HuH-7.5 (cell line): ENCODE measurements at regions not wholly inside any gene's neighbourhood (a gene's known extent, or its start where the extent isn't known, plus 50 kb on each side); places are given as distances from the start of the nearest gene placed in this dataset.
"Not testable (repeated sequence)": the region's sequence is repeated elsewhere in the genome, so short reads cannot be mapped to it uniquely, and the experiment has no call there.

Source experiments
- DNase-seq: peaks from one replicate; pipeline ENCODE4 v3.0.0; 2011; ENCODE audit warnings: low spot score

DNA sequence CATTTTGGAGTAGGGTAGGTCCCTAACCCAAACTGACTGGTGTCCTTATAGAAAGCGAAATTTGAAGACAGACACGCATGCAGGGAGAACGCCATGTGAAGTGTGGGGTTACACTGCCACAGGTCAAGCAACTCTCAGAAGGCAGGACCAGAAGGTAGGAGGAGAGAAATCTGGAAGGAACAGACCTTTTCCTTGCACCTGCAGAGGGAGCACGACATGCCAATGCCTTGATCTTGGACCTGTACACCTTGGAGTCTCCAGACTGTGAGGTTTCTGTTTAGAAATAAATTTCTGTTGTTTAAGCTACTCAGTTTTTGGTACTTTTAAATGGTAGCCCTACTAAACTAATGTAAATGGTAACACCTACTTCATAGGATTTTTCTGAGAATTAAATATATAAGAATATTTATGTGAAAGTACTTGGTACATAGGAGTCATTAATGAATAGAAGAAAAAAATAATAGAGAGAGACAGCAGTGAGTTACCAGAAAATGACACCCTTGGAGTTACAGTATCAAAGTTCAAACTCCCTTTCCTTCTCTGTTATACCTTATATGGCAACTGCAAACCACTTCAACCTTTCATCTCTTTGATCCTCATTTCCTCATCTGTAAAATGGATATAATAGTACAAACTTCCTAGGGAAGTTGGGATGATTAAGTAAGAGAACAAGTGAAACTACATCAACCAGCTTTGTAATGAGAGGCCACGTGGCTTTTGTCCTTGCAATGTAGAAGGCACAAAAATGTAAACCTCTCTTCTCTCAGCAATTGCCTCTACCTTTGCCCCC lies 184.9 kb upstream of the PARD3B start:
- DNase-seq, result no peak

DNA sequence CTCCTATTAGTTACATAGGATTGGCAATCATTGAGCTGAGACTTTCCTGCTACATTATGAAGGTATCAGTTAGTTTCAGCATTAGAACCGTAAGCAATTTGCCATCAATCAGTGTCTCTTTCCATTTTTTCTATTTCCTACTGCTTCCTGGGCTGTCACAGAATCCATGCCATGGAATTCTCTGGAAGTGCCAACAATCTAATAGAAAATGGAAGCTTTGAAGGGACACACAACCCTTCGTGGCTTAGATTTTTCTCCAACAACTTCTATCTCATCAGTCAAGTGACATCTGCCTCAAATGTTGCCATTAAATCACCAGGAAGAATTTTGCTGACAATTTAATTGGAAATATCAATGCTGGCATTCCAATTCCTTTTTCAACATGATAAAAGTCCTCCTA lies 183.5 kb upstream of the PARD3B start:
- DNase-seq, result no peak

DNA sequence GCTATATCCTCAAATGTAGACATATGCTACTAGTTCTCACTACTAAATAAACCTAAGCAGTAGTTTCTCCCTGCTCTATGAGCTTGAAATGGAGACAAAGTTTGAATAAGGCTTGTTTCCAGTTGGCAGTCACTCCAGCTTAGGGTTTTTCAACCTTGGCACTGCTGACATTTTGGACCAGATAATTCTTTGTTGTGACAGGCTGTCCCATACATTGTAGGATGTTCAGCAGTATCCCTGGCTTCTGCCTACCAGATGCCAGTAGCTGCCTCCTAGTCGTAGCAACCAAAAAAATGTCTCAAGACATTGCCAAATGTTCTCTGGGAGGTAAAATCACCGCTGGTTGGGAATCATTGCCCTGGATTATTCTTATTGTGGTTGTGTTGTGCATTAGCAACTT lies 182.7 kb upstream of the PARD3B start:
- no peak for DNase-seq

DNA sequence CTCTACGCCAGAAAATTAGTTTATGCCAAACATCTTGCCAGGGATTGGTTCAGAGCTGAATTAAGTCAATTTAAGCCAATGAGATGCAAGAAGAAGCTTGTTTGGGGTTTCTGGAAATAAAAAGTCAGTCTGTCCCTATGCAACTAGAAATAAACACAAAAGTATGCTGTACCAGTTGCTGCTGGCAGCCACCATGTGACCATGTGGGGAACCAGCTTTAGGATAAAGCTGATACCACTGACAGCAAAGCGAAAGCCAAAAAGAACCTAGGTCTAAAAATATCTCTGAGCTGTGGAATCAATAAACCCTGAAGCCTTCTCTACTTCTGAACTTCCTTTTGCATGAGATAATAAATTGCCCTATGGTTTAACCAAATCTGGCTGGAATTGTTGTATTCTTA lies 181.8 kb upstream of the PARD3B start:
- no peak for DNase-seq

DNA sequence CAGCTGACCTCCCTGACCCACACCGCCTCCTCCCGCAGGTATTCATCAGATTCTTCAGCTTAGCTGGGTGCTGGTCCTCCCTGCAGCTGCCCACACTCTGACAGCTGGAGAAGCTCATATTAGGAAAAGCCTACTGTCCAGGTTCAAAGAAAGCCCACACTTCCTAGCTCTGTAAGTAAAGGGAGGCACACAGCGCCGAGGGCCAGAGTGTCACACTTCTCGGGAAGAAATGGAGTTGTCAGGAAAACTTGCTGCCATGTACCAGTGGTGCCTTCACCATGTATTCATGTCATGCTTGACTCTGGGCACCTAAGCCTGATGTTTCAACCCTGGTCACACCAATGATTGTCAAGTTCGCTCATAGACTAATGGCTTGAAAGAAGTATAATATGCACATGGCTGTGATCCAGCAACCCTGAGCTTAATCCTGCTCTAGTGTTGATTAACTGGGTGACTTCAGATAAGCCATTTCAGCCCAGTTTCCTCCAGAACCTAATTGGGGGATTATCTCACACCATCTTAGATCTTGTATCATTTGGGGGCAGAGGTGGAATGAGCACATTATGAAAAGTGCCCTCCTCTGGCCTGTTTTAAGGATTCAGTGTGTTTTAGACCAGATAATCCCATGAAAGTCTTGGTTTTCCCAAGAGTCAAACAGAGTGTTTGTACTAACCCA lies 180.3 kb upstream of the PARD3B start:
- no peak for DNase-seq

DNA sequence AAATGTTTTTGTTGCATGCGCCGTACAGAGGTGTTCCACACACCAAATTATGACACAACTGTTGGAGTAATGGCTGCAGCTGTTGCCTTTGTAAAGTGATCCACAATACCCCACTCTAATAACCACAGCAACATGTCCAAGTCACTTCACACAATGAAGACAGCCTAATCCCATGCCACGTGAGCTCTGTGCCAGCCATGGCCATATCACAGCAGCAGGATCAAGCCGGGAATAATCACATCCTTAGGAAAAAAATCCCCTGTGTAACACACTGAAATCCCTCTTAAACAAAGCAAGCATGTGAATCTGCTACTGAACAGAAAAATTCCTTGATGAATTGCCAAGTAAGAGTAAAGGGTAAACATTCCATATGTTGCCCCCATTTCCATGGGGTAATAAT lies 179.5 kb upstream of the PARD3B start:
- no peak for DNase-seq

DNA sequence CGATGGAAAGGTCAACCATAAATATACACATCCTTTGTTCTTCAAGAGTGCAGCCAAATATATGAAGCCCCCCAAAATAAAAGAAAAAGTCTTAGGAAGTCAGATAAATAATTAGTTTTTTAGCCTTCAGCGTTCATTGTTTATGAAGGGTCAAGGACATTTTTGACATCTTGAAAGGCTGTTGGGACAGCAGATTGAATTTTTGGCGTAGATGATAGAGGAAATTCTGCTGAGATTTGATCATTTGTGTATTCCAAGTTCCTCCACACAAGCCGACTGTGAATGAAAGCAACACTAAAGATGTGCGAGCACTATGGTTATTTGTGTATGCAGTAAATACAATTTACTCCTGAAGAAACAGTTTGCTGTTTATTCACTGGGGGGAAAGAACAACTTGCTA lies 177.8 kb upstream of the PARD3B start:
- no peak for DNase-seq

DNA sequence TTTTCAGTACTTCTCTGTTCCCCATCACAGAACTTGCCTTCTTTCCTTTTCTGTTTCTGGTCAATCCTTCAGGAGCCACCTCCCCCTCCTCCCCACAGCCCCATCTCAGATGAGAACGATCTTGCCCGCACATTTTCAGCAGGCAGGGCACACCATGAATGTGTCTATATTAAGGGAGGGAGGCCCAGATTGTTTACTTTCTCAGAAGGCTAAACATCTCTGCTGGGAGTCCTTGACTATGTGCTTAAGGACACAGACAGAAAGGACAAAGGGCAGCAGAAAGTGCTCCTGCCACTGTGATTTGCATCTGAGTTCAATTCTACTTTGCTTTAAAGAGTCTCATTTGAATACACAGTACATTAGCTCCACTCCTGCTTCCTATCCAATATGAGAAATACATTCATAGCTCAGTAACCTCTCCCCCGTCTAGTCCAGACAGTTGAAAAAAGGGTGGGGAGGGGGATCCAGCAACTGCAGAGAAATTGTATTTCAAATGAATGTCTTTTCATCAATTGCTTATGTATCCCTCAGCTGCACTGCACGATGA lies 175.0 kb upstream of the PARD3B start:
- no peak for DNase-seq

DNA sequence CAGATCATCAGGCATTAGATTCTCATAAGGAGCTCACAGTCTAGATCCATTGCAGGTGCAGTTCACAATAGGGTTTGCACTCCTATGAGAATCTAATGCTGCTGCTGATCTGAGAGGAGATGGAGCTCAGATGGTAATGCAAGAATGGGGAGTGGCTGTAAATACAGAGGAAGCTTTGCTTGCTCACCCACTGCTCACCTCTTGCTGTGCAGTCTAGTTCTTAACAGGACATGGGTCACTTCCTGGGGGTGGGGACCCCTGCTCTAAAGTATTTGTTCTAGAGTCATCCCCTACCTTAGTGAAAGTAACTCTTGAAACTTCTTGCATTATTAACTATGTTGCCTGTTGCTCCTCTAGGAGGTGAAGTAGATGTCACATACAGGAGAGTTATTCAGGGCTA lies 171.3 kb upstream of the PARD3B start:
- DNase-seq, result no peak

DNA sequence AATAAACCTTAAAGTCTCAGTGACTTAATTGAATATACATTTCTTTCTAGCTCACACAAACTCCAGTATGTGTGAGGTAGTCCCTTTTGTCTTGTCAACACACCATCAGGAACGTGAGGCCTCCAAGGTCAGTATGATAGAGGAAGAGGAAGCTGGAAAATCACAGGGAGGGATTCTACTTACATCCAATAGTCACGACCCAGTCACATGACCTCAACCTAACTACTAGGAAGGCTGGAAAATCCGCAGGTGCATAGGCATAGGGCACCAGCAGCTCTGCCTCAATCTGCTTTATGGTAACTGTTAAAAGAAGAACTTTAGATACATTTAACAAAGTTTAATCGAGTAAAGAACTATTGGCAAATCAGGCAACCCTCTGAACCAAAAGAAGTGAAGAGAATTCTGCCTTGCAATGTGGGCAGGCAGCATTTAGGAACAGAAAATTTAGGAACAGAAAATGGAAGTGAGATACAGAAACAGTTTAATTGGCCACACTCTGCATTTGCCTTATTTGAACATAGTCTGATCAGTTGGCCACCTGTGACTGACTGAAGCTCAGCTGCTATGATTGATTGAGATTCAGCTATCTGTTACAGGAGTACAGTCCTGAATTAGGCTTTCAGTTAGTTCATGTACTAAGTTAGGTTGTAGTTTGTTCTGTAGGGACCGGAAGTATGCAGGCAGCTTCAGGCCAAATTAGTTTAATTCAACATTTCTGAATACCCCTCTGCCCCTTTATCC lies 165.0 kb upstream of the PARD3B start:
- DNase-seq, result no peak

DNA sequence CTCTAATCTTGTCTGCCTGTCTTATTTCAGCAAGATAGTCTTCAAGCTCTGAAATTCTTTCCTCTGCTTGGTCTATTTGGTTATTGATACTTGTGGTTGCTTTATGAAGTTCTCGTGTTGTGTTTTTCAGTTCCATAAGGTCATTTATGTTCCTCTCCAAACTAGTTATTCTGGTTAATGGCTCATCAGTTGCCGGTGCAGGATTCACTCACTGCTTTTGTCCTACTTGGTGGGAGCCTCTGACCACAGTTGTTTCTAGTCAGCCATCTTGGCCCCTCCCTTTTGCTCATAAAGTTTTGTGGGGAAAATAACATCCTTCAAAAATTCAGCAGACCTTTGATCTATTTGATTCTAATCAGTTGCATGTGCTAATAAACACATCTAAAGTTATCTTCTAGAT lies 158.6 kb upstream of the PARD3B start:
- DNase-seq, result no peak

DNA sequence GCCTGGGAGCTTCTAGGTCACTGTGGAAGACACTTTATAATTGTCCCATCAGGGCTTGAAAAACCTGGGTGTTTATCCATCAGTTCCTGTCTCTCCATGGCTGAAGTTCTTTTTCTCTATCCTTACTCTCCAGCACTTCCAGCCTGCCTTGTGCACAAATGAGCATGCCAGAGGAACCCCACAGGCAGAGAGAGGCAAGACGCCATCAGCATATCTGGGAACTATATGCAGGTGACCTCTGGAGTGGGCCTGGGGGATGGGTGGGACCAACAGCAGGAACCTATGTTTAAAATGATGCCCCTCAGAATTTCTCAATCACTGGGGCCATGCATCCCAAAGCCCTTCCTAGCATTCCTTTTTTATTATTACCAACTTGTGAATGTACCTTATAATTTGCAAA lies 156.2 kb upstream of the PARD3B start:
- DNase-seq, result no peak

DNA sequence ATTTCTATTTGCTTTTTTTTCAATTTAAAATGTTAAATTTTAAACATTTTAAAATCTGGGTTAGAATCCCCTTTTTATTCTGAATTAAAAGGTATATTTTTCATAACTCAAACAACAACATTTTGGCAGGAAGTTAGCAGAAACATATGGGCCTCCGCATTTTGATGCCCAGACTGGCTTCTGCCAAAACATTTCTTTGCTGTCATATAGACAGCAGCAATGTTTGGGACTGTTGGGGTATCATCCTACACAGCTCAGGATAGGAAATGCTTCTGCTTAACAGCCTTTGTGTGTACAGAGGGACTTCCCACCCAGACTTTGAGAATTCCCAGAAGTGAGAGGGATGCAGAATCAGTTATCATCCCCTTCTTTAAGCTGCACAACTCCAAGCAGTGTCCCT lies 155.4 kb upstream of the PARD3B start:
- DNase-seq, result no peak

DNA sequence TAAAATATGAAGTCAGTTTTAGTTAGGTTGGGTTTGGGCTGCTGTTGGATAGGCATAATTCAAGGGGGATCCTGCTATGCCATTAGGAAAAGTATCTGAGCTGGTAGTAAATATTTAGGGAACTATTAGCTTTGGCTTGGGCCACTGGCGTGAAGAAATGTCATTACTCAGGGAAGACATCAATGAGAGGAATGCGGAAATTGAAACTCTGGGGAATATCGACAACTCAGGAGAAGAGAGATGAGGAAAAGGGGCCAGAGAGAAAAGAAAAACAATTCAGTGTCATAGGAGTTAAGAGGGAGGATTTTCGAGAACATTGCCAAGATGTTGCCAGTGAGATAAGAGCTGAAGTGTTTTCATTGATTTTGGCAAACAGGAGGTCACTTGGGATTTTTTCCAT lies 149.7 kb upstream of the PARD3B start:
- DNase-seq, result no peak

DNA sequence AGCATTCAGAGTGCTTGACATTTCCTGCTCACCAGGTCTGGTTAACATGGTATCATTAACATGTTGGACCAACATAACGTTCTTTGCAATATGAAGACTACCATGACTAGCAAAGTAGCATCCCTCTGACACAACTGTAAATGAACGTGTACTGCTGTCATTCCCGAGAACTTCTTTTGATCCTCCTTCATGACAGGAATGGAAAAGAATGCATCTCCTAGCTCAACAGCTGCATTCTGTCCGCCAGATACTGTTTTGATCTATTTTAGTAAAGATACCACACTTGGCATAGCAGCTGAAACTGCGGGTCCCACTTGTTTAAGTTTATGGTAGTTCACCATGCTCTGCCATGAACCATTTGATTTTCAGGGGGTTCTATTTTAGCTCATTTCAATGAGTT lies 144.2 kb upstream of the PARD3B start:
- DNase-seq, result no peak

DNA sequence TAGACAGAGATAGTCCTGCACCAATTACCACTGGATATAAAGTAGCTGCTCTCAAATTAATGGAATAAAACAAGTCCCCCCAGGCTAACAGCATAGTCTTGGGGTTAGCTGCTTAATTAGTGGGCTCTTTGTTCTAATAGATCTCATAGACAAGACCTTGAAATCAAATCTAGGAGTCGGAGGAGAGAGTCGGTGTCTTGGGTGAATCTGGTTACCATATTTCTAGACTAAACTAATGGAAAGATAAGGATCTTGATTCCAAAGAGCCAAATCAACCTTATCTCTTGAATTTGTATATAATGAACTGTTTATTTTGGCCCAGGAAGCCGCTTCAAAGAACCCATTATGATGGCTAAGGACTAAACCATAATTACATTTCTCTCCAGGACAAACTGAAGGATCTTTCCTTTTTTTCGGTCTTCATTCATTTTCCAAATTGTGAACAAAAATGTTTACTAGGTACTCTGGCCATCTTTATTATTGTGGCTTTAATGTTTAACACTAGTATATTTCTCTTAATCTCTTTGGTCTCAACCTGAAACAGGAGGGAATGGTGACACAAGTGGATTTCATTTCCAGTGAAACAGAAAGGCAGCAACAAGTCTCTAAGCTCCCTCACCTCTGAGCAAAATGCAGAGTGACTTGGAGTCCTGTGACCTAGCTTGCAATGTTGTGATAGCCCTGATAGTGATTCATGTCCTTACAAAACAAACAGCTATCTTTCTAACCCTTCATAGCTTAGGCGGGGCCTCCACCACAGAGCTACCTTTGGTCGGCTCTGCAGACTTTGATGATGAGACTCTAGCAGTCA lies 137.9 kb upstream of the PARD3B start:
- peak; percentile 29 for DNase-seq

DNA sequence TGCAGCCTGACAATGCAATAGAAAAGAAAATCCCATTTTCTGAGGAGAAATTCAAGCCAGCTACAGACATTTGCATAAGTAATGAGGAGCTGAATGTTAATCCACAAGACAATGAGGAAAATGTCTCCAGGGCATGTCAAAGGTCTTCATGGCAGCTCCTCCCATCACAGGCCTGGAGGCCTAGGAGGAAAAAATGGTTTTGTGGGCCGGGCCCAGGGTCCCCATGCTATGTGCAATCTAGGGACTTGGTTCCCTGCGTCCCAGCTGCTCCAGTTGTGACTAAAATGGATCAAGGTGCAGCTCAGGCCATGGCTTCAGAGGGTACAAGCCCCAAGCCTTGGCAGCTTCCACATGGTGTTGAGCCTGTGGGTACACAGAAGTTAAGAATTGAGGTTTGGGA lies 132.5 kb upstream of the PARD3B start:
- DNase-seq, result not testable (repeated sequence)

DNA sequence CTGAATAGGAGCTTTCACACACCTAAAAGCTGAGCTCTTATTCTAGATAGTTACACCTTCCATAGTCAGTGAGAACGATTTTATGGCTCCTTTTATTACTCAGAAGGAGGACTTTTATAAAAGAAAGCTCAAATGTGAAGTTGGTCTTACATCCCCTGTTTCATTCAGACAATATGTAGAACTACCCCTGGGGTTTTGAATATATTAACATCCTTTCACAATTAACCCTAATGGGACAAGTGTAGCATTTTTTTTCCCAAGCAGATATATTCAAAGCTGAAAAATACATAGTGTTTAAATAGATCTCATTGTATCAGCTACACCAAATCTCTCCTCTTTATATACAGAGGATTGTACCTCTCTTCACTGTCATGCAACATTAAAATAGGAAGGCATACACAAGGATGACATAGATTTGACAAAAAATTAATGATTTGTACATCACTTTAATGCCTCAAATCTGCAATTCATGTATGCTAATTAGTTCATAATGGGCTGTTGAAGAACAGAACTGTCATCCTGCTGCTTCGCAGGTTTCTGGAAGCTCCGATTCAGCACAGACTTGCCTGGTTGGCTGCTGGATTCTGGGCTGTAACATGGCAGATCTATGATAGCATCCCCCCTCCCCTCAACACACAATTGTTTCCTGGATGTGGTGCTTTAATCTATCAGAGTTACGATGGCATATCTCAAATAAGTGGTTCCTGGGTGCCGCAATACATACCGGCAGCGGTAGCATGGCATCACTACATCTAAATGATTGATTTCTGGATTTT lies 129.7 kb upstream of the PARD3B start:
- no peak for DNase-seq

DNA sequence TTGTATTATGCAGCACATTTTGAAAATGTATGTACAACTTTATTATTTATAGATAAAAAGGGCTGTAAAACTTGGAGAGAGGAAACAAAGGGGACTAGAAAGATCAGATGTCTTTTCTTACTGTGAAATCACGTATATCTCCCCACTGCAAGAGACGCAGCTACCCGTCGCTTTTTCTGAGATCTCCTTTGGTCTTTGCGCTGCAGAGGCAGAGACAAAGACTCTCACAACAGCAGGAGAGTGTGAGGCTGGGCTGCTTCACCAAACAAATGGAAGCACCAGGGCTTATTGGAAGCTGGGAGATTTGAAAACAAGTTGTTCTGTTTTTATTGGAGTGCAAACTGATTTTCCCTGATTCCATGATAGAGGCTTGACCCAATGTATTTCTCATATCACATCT lies 129.0 kb upstream of the PARD3B start:
- DNase-seq, result no peak

DNA sequence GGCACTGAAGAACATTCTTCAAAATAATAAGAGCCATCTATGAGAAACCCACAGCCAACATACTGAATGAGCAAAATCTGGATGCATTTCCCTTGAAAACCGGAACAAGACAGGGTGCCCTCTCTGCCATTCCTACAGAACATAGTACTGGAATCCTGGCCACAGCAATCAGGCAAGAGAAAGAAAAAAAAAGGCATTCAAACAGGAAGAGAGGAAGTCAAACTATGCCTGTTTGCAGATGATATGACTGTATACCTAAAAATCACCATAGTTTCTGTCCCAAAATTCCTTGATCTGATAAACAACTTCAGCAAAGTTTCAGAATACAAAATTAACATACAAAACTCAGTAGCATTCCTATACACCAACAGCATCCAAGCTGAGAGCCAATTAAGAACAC lies 119.5 kb upstream of the PARD3B start:
- no peak for DNase-seq

DNA sequence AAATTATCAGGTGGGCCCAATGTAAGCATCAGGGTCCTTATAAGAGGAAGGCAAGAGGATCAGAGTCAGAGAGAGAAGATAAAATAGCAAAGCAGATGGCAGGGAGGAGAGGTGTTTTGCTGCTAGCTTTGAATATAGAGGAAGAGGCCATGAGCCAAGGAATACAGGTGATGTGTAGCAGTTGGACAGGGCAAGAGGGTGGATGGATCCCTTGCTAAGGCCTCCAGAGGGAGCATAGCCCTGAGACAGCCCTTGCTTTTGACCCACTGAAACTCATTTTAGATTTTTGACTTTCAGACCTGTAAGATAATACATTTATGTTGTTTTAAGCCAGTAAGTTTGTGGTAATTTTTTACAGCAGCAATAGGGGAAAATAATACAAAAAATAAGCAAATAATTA lies 116.6 kb upstream of the PARD3B start:
- DNase-seq, result no peak
